Suprapubic skin (tissue), 4 donors: ENCODE measurements at regions not wholly inside any gene's neighbourhood (a gene's known extent, or its start where the extent isn't known, plus 50 kb on each side); places are given as distances from the start of the nearest gene placed in this dataset.

Experiments
- DNase-seq, 2 donors: peaks; one replicate each; pipeline ENCODE4 v3.0.0-alpha.2; 2019; ENCODE audit warnings: low spot score in 2 of 2
- H3K27ac ChIP-seq: fragments of 200-600 bp; sonication (generic); one replicate; pipeline ENCODE4 v1.5.1; 2019
- H3K27me3 ChIP-seq: fragments of 200-600 bp; sonication (generic); one replicate; pipeline ENCODE4 v1.5.1; 2019
- H3K36me3 ChIP-seq: fragments of 200-600 bp; sonication (generic); one replicate; pipeline ENCODE4 v1.5.1; 2019
- H3K4me1 ChIP-seq: fragments of 200-600 bp; sonication (generic); one replicate; pipeline ENCODE4 v1.5.1; 2019
- H3K4me3 ChIP-seq: fragments of 200-600 bp; sonication (generic); one replicate; pipeline ENCODE4 v1.5.1; 2019; ENCODE audit warnings: mild to moderate bottlenecking
- H3K9me3 ChIP-seq: fragments of 200-600 bp; sonication (generic); one replicate; pipeline ENCODE4 v1.5.1; 2019
- CTCF ChIP-seq, 2 donors: fragments of 200-600 bp in 1 of 2; fragments of 450-650 bp in 1 of 2; sonication (generic) in 1 of 2; IDR thresholded peaks; one replicate each; pipeline ENCODE4 v1.5.1; 2016 to 2019; ENCODE audit warnings: antibody characterized with exemption in 2 of 2, mild to moderate bottlenecking in 1 of 2, moderate library complexity in 1 of 2
- EP300 ChIP-seq: sonication (generic); formaldehyde crosslinking; IDR thresholded peaks from one replicate; pipeline ENCODE4 v1.6.1; 2017; ENCODE audit warnings: antibody characterized with exemption
- POLR2A ChIP-seq, 2 donors: fragments of 450-650 bp; IDR thresholded peaks; one replicate each; pipeline ENCODE4 v1.6.1; 2017; ENCODE audit warnings: antibody characterized with exemption in 2 of 2, mild to moderate bottlenecking in 2 of 2, moderate library complexity in 2 of 2
- POLR2AphosphoS5 ChIP-seq, 3 donors: sonication (generic); formaldehyde crosslinking; IDR thresholded peaks; one replicate each; pipeline ENCODE4 v1.6.1; 2017; ENCODE audit warnings: antibody characterized with exemption in 3 of 3
- whole genome bisulfite sequencing: methylation state at CpG from one replicate; pipeline ENCODE4 v1.1.5; 2018; 5-methylcytosine and 5-hydroxymethylcytosine counted together

DNA sequence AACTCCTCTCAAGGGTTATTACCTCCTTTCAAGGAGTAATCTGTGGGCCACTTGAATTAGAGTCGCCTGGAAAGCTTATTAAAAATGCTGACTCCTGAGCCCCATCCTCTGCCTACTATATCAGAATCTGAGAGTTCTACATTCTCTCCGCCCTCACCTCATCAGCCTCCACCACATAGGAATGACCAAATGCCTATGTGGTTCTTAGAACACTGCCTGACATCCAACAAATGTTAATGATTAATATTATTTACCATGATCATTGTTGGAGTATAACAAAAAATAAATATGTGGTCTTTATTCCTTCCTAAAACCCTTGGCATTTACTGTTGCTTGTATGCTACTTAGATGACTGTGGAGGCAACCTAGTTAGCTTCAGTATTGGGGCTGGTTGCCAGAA is 91.9 kb downstream of the BBS10 start:
- Histone ChIP-seq H3K9me3 (no peaks in the 10 kb centered on the region), H3K27ac (no peak overlapping the region), H3K4me1 (peaks cover 24% of the 10 kb centered on the region), H3K4me3 (no peak overlapping the region), H3K27me3 (no peaks in the 10 kb centered on the region), H3K36me3 (no peaks in the 10 kb centered on the region)
- DNase-seq: no peak
- 91% methylated on average over 2 of the region's 2 CpGs for whole genome bisulfite sequencing
- TF ChIP-seq EP300 (no peak), CTCF (IDR thresholded peaks at IDR 0.05) (no peak), POLR2A (IDR thresholded peaks at IDR 0.05) (no peak), POLR2AphosphoS5 (IDR thresholded peaks at IDR 0.05) (no peak)

DNA sequence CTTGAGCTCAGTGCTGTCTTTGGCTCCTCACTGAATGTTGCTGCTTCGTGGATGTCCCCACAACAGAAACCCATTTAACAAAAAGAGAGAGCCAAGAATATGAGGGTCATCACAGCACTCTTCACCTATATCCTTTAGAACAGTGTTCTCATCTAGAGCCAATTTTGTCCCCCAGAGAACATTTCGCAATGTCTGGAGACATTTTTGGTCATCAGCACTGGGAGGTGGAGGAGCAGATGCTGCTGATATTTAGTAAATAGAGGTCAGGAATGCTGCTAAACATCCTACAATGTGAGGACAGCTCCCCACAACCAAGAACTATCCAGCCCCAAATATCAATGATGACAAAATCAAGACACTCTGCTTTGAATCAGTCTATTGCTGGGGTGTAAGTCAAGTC is 92.5 kb downstream of the BBS10 start:
- Histone ChIP-seq H3K4me1 (peaks cover 23% of the 10 kb centered on the region), H3K4me3 (no peak overlapping the region), H3K36me3 (no peaks in the 10 kb centered on the region), H3K9me3 (no peaks in the 10 kb centered on the region), H3K27me3 (no peaks in the 10 kb centered on the region), H3K27ac (no peak overlapping the region)
- DNase-seq: no peak
- TF ChIP-seq POLR2AphosphoS5 (IDR thresholded peaks at IDR 0.05) (peak in 1 of 3 donors; percentile 28), POLR2A (IDR thresholded peaks at IDR 0.05) (no peak)
- 72% methylated on average over 2 of the region's 2 CpGs for WGBS

GRCh38 chr12:76255281-76255680 is 92.9 kb downstream of the BBS10 start:
- TF ChIP-seq POLR2A (IDR thresholded peaks at IDR 0.05) (no peak), EP300 (no peak), POLR2AphosphoS5 (IDR thresholded peaks at IDR 0.05) (no peak), CTCF (IDR thresholded peaks at IDR 0.05) (no peak)
- H3K9me3 ChIP-seq: no peaks in the 10 kb centered on the region
- no peak overlapping the region for H3K4me3 ChIP-seq
- no peaks in the 10 kb centered on the region for H3K36me3 ChIP-seq
- H3K27ac ChIP-seq: no peak overlapping the region
- H3K4me1 ChIP-seq: peaks cover 19% of the 10 kb centered on the region
- H3K27me3 ChIP-seq: no peaks in the 10 kb centered on the region
- no peak for DNase-seq
- 82% methylated on average over 3 of the region's 3 CpGs for WGBS

DNA sequence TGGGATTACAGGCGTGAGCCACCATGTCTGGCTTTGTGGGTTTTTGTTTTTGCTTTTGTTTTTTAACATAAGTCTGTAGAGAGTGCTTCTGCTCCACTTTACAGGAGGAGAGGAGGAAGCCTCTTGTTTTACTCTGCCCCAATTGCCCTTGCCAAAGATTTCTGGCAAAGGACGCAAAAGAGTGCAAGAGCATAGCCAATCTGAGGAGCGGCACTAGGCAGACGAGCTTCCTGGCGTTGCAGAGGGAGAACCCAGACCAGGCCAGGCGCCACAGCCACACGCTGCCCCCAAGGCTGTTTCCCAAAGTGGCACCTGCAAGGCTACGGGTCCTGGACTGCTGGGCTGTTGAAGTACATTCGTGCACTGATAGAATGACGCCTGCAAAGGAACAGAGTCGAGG is 96.2 kb downstream of the BBS10 start:
- TF ChIP-seq POLR2A (IDR thresholded peaks at IDR 0.05): no peak
- no peak for TF ChIP-seq EP300
- no peak for TF ChIP-seq CTCF (IDR thresholded peaks at IDR 0.05)
- no peak for TF ChIP-seq POLR2AphosphoS5 (IDR thresholded peaks at IDR 0.05)
- DNase-seq: no peak
- Histone ChIP-seq H3K27ac (no peak overlapping the region), H3K27me3 (no peaks in the 10 kb centered on the region), H3K36me3 (no peaks in the 10 kb centered on the region), H3K4me3 (no peak overlapping the region), H3K9me3 (no peaks in the 10 kb centered on the region), H3K4me1 (no peaks in the 10 kb centered on the region)
- 74% methylated on average over 11 of the region's 11 CpGs for WGBS

DNA sequence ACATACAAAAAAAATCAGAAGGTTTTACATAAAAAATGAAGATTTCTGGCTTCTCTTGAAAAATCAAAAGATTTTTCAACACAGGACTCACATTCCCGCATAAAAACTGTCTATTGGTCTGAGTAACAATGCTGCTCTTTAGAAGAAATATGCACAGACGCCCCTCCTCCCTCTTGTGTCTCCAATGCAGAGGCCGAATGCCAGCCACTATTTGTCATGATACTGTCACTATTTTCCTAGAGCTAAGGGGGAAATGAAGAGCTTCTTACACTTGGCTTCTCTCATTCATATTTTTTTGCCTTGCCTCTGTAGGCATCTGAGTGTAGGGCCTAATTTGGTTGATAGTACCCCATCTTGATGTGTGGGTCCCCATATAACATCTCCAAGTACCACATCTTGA is 98.0 kb downstream of the BBS10 start:
- Histone ChIP-seq H3K27ac (no peak overlapping the region), H3K9me3 (no peaks in the 10 kb centered on the region), H3K4me1 (no peaks in the 10 kb centered on the region), H3K36me3 (no peaks in the 10 kb centered on the region), H3K4me3 (no peak overlapping the region), H3K27me3 (no peaks in the 10 kb centered on the region)
- TF ChIP-seq POLR2A (IDR thresholded peaks at IDR 0.05): no peak
- TF ChIP-seq EP300: no peak
- TF ChIP-seq CTCF (IDR thresholded peaks at IDR 0.05): no peak
- WGBS: 78% methylated on average over 3 of the region's 3 CpGs
- no peak for DNase-seq

DNA sequence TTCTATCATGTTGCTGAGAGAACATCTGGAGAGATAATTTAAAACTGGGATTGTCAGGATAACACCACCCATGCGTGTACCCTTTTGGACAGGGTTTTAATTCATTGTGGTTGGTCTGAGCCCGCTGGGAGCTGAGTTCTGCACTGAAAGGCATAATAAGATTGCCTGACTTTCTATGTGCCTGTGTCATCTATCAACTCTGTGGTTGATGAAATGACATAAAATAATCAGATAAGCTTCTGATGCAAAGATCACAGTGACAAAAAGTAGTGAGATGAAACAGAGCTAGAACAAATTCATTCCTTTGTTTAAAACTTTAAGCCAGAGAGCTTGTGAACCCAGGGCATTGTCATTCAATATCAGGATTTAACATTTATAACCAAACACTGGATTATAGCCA is 98.7 kb downstream of the BBS10 start:
- Histone ChIP-seq H3K4me3 (no peak overlapping the region), H3K27me3 (no peaks in the 10 kb centered on the region), H3K36me3 (no peaks in the 10 kb centered on the region), H3K4me1 (no peaks in the 10 kb centered on the region), H3K9me3 (no peaks in the 10 kb centered on the region), H3K27ac (no peak overlapping the region)
- 65% methylated on average over 2 of the region's 2 CpGs for whole genome bisulfite sequencing
- TF ChIP-seq EP300 (no peak), POLR2AphosphoS5 (IDR thresholded peaks at IDR 0.05) (no peak), POLR2A (IDR thresholded peaks at IDR 0.05) (no peak), CTCF (IDR thresholded peaks at IDR 0.05) (no peak)
- DNase-seq: no peak
